Nephron progenitor cell (in vitro differentiated cells): ENCODE measurements at regions not wholly inside any gene's neighbourhood (a gene's known extent, or its start where the extent isn't known, plus 50 kb on each side); places are given as distances from the start of the nearest gene placed in this dataset.

Source experiments
- DNase-seq: peaks from one replicate; pipeline ENCODE4 v3.0.0; 2021
- H3K27ac Mint-ChIP-seq: 2 replicates; pipeline ENCODE4 v1.8.0; 2021; ENCODE audit warnings: mild to moderate bottlenecking, moderate library complexity, mixed read lengths
- H3K27me3 Mint-ChIP-seq: 2 replicates; pipeline ENCODE4 v1.8.0; 2021; ENCODE audit warnings: mild to moderate bottlenecking, low read depth, mixed read lengths; ENCODE audit not compliant: poor library complexity
- H3K36me3 Mint-ChIP-seq: 2 replicates; pipeline ENCODE4 v1.8.0; 2021; ENCODE audit warnings: low read depth, mixed read lengths
- H3K4me1 Mint-ChIP-seq: 2 replicates; pipeline ENCODE4 v1.8.0; 2021; ENCODE audit warnings: mixed read lengths
- H3K4me3 Mint-ChIP-seq: 2 replicates; pipeline ENCODE4 v1.8.0; 2021; ENCODE audit warnings: mild to moderate bottlenecking, moderate library complexity, mixed read lengths
- H3K9me3 Mint-ChIP-seq: 2 replicates; pipeline ENCODE4 v1.8.0; 2021; ENCODE audit warnings: mild to moderate bottlenecking, moderate library complexity, mixed read lengths
- CTCF ChIP-seq: fragments of 200-600 bp; sonication (generic); IDR thresholded peaks from 2 replicates; pipeline ENCODE4 v1.5.0; 2021; ENCODE audit warnings: antibody characterized with exemption

GRCh38 chr5:143957455-143957854 lies 145.5 kb downstream of the HMHB1 start:
- peaks cover 2% of the 10 kb centered on the region for H3K27me3 Mint-ChIP-seq
- H3K4me3 Mint-ChIP-seq, result no peak overlapping the region
- H3K4me1 Mint-ChIP-seq, result no peaks in the 10 kb centered on the region
- no peaks in the 10 kb centered on the region for H3K36me3 Mint-ChIP-seq
- no peaks in the 10 kb centered on the region for H3K9me3 Mint-ChIP-seq
- no peak for DNase-seq
- TF ChIP-seq CTCF, result peak; percentile 32
- no peak overlapping the region for H3K27ac Mint-ChIP-seq

GRCh38 chr5:143962201-143962600 lies 150.2 kb downstream of the HMHB1 start:
- Mint-ChIP-seq H3K27me3 (peaks cover 3% of the 10 kb centered on the region), H3K4me3 (no peak overlapping the region), H3K4me1 (no peaks in the 10 kb centered on the region), H3K9me3 (no peaks in the 10 kb centered on the region), H3K27ac (no peak overlapping the region), H3K36me3 (no peaks in the 10 kb centered on the region)
- no peak for TF ChIP-seq CTCF
- no peak for DNase-seq

GRCh38 chr5:143964919-143965318 lies 153.0 kb downstream of the HMHB1 start:
- no peak for DNase-seq
- Mint-ChIP-seq H3K4me3 (no peak overlapping the region), H3K9me3 (no peaks in the 10 kb centered on the region), H3K4me1 (peaks cover 11% of the 10 kb centered on the region), H3K27me3 (peaks cover 3% of the 10 kb centered on the region), H3K27ac (no peak overlapping the region), H3K36me3 (no peaks in the 10 kb centered on the region)
- no peak for TF ChIP-seq CTCF

- DNase-seq, result no peak
- peaks cover 16% of the 10 kb centered on the region for H3K4me1 Mint-ChIP-seq
- H3K4me3 Mint-ChIP-seq, result no peak overlapping the region
- no peak for TF ChIP-seq CTCF
- peaks cover 8% of the 10 kb centered on the region for H3K9me3 Mint-ChIP-seq
- no peak overlapping the region for H3K27ac Mint-ChIP-seq
- H3K36me3 Mint-ChIP-seq, result no peaks in the 10 kb centered on the region
- H3K27me3 Mint-ChIP-seq, result peaks cover 3% of the 10 kb centered on the region
Measured at GRCh38 chr5:143966280-143966679, 154.3 kb downstream of the HMHB1 start.

GRCh38 chr5:143968071-143968878 lies 156.3 kb downstream of the HMHB1 start:
- H3K4me1 Mint-ChIP-seq, result peaks cover 16% of the 10 kb centered on the region
- H3K36me3 Mint-ChIP-seq, result no peaks in the 10 kb centered on the region
- TF ChIP-seq CTCF, result peak; percentile 46
- H3K4me3 Mint-ChIP-seq, result no peak overlapping the region
- peaks cover 11% of the 10 kb centered on the region for H3K9me3 Mint-ChIP-seq
- peaks cover 3% of the 10 kb centered on the region for H3K27me3 Mint-ChIP-seq
- DNase-seq, result peak; percentile 3
- H3K27ac Mint-ChIP-seq, result no peak overlapping the region

GRCh38 chr5:143970159-143970558 lies 158.2 kb downstream of the HMHB1 start:
- Mint-ChIP-seq H3K27me3 (peaks cover 3% of the 10 kb centered on the region), H3K9me3 (peaks cover 11% of the 10 kb centered on the region), H3K27ac (no peak overlapping the region), H3K4me3 (no peak overlapping the region), H3K4me1 (peaks cover 27% of the 10 kb centered on the region), H3K36me3 (no peaks in the 10 kb centered on the region)
- no peak for TF ChIP-seq CTCF
- DNase-seq, result no peak
